ENCODE measurements at regions not wholly inside any gene's neighbourhood (a gene's known extent, or its start where the extent isn't known, plus 50 kb on each side); places are given as distances from the start of the nearest gene placed in this dataset.

- no peak for TF ChIP-seq EP300 (IDR thresholded peaks at IDR 0.05)
- no peak for TF ChIP-seq POLR2A (IDR thresholded peaks at IDR 0.05)
- TF ChIP-seq CTCF (IDR thresholded peaks at IDR 0.05): no peak
Measured at GRCh38 chr5:121021681-121022080, 557.6 kb downstream of the PRR16 start.
